PC-9 (cell line): ENCODE measurements at regions not wholly inside any gene's neighbourhood (a gene's known extent, or its start where the extent isn't known, plus 50 kb on each side); places are given as distances from the start of the nearest gene placed in this dataset.
A peak's percentile ranks its signal among the peaks of the same experiment; 100 is the strongest.
"Not testable (repeated sequence)": the region's sequence is repeated elsewhere in the genome, so short reads cannot be mapped to it uniquely, and the experiment has no call there.

ENCODE experiments used
- BruUV-seq: library from RNA; stranded (reverse); fragments of 400-500 nt; replicated peaks from 2 replicates; lab custom pipeline; 2021; lab: Mats Ljungman, UMichigan
- CTCF ChIA-PET: fragments of 300-600 bp; sonication (Branson Sonifier 250); formaldehyde crosslinking; loops from one replicate; lab custom pipeline; 2022; ENCODE audit warnings: antibody characterized with exemption; lab: Charles Lee
- POLR2A ChIA-PET: fragments of 300-600 bp; sonication (Branson Sonifier 250); formaldehyde crosslinking; loops from one replicate; lab custom pipeline; 2022; ENCODE audit warnings: antibody characterized with exemption; ENCODE audit not compliant: unreplicated experiment; lab: Charles Lee
- DNase-seq, 2 experiments: peaks; one replicate each; pipeline versions ENCODE4 v3.0.0 to v3.0.0-alpha.2; 2015 to 2022; ENCODE audit warnings: mixed read lengths in 1 of 2
- H2AFZ ChIP-seq: fragments of 200-600 bp; sonication (generic); 2 replicates; pipeline ENCODE4 v1.8.1; 2017; ENCODE audit warnings: antibody characterized with exemption
- H3F3A ChIP-seq: fragments of 200-600 bp; sonication (generic); 2 replicates; pipeline ENCODE4 v1.8.1; 2017; ENCODE audit warnings: antibody characterized with exemption, mild to moderate bottlenecking, low read depth; ENCODE audit not compliant: insufficient read depth
- H3K27ac ChIP-seq: fragments of 200-600 bp; sonication (generic); 2 replicates; pipeline ENCODE4 v1.6.1; 2016; ENCODE audit warnings: mixed run types
- H3K27me3 ChIP-seq: fragments of 200-600 bp; sonication (generic); 2 replicates; pipeline ENCODE4 v1.6.1; 2016; ENCODE audit warnings: low read depth, mixed run types; ENCODE audit not compliant: insufficient read depth
- H3K36me3 ChIP-seq: fragments of 200-600 bp; sonication (generic); 2 replicates; pipeline ENCODE4 v1.6.1; 2016; ENCODE audit warnings: low read depth, mixed run types
- H3K4me1 ChIP-seq: fragments of 200-600 bp; sonication (generic); replicated peaks from 2 replicates; pipeline ENCODE4 v1.6.1; 2016; ENCODE audit warnings: mixed run types; ENCODE audit not compliant: insufficient read depth
- H3K4me2 ChIP-seq: fragments of 200-600 bp; sonication (generic); 2 replicates; pipeline ENCODE4 v1.6.1; 2017; ENCODE audit warnings: mixed run types
- H3K4me3 ChIP-seq: fragments of 200-600 bp; sonication (generic); 2 replicates; pipeline ENCODE4 v1.6.1; 2016; ENCODE audit warnings: mixed run types
- H3K79me2 ChIP-seq: fragments of 200-600 bp; sonication (generic); 2 replicates; pipeline ENCODE4 v1.6.1; 2017; ENCODE audit warnings: low read depth, mixed run types
- H3K9me2 ChIP-seq: fragments of 200-600 bp; sonication (generic); 2 replicates; pipeline ENCODE4 v1.8.1; 2017; ENCODE audit warnings: mild to moderate bottlenecking; ENCODE audit not compliant: insufficient read depth
- H3K9me3 ChIP-seq: fragments of 200-600 bp; sonication (generic); 2 replicates; pipeline ENCODE4 v1.8.1; 2016; ENCODE audit warnings: low read depth; ENCODE audit not compliant: insufficient read depth
- H4K20me1 ChIP-seq: fragments of 200-600 bp; sonication (generic); 2 replicates; pipeline ENCODE4 v1.8.1; 2017; ENCODE audit not compliant: insufficient read depth
- EZH2 ChIP-seq: fragments of 200-600 bp; sonication (generic); IDR thresholded peaks from 2 replicates; pipeline ENCODE4 v1.8.0; 2017; ENCODE audit warnings: antibody characterized with exemption, low read depth
- intact Hi-C: fragments of 100-400 bp; cut with micrococcal nuclease; formaldehyde crosslinking; loops from one replicate; pipeline ENCODE4 v1.10.0; 2022; ENCODE audit not compliant: unreplicated experiment
- TF ChIP-seq, protein P1 (sequence below): fragments of 200-600 bp; sonication (generic); conservative IDR thresholded peaks from 2 replicates; pipeline ENCODE4 v1.6.1; 2017; ENCODE audit warnings: mixed run types, antibody characterized with exemption, mild to moderate bottlenecking, moderate library complexity

DNA sequence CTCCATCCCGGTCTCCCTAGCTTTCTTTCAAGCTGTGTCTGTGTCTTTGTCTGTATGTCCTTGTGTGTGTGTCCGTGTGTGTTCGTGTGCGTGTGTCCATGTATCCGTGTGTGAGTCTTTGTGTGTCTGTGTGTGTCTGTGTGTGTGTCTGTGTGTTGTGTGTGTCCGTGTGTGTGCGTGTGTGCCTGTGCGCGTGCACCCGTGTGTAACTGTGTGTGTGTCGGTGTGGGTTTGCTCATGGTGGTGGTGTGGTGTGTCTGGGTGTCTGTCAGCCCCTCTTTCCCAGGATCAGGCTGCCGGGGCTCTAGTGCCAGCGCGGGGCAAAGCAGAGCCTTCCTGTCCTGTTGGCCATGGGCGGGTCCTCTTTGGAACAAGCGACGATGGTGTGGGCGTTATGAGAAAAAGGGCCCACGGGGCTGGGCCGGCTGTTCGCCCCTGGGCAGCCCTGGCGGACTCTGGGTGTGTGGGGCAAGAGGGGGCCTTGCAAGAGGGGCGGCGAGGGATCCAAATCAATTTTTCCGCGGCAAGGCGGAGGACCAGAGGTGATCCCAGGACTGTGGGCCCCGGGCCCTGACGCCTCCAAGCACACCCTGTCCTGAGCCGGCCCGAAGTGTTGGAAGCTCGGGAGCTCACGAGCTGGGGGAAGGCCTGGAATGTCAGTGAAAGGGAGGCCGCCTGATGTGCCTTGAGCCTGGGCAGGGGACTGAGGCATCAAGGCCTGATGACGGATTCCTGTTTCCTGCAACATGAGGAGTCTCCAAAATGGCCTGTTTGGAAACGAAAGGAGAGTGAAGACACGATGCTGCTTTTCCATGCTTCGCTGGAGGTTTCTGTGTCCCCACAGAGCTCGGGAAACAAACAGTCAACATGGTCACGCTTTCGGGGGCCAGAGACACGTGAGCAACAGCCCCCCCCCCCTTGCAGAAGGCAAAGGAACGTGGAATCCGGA lies 3929.2 kb upstream of the OR11H1 start:
- BruUV-seq, result no TSS peak
- no peak overlapping the region for H3K4me3 ChIP-seq
- POLR2A ChIA-PET, result no interaction called here

DNA sequence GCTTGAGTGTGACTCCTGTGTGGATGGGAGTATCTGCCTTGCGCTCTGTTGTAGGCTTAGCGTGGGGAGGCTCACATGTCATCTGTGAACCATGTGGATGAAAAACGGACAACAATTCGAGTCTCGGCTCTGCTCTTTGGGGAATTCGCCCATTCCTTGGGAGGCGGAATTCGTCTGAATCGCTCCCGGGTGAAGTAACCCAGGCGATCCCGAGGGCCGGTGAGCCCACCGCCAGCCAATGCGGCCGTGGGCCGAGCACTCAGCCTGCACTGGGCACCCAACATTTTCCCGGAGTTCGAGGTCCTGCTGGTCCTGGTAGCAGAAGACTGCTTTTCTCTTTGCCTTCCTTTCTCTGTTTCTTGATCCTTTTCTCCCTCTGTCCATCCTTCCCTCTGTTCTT lies 3928.5 kb upstream of the OR11H1 start:
- H3K4me2 ChIP-seq, H4K20me1 ChIP-seq, H3K36me3 ChIP-seq, POLR2A ChIA-PET, DNase-seq, BruUV-seq, H2AFZ ChIP-seq, intact Hi-C loops, H3F3A ChIP-seq, H3K4me1 ChIP-seq, H3K9me2 ChIP-seq, CTCF ChIA-PET, H3K4me3 ChIP-seq, H3K9me3 ChIP-seq, H3K27ac ChIP-seq, H3K79me2 ChIP-seq: not testable (repeated sequence)
- H3K27me3 ChIP-seq, result peaks cover 24% of the 10 kb centered on the region; the same call in 1 of the 2 replicates

More for the DNA sequence above, 3929.2 kb upstream of the OR11H1 start:
- intact Hi-C loops, result no loop called here
- Histone ChIP-seq H3F3A (no peaks in the 10 kb centered on the region), H3K27me3 (peaks cover 24% of the 10 kb centered on the region; the same call in 1 of the 2 replicates), H3K9me3 (no peaks in the 10 kb centered on the region), H2AFZ (no peak overlapping the region), H3K36me3 (no peaks in the 10 kb centered on the region), H3K4me2 (no peak overlapping the region), H3K9me2 (no peaks in the 10 kb centered on the region), H3K4me1 (no peaks in the 10 kb centered on the region), H3K27ac (no peak overlapping the region), H4K20me1 (no peaks in the 10 kb centered on the region), H3K79me2 (no peaks in the 10 kb centered on the region)
- no peak for DNase-seq
- CTCF ChIA-PET, result no interaction called here
- TF ChIP-seq EZH2, result no peak
- TF ChIP-seq, protein P1, sequence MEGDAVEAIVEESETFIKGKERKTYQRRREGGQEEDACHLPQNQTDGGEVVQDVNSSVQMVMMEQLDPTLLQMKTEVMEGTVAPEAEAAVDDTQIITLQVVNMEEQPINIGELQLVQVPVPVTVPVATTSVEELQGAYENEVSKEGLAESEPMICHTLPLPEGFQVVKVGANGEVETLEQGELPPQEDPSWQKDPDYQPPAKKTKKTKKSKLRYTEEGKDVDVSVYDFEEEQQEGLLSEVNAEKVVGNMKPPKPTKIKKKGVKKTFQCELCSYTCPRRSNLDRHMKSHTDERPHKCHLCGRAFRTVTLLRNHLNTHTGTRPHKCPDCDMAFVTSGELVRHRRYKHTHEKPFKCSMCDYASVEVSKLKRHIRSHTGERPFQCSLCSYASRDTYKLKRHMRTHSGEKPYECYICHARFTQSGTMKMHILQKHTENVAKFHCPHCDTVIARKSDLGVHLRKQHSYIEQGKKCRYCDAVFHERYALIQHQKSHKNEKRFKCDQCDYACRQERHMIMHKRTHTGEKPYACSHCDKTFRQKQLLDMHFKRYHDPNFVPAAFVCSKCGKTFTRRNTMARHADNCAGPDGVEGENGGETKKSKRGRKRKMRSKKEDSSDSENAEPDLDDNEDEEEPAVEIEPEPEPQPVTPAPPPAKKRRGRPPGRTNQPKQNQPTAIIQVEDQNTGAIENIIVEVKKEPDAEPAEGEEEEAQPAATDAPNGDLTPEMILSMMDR, result no peak

DNA sequence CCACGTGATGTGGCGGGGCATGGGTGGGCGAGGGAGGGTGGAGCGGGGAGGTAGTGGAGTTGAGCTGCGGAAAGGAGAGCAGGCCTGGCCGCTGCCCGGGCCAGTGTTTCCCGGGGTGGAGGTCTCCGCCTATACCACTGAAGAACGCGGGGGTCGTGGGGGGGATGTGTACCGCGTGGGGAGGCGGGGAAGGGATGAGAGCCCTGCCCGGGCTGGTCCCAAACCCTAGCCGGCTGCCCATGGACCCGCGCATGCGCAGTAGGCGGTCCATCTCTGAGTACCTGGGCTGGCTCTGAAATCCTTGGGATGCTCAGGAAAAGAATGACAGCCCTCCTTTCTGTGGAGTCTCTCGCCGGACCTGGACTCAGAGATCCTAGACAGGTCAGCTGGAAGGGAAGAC lies 3927.8 kb upstream of the OR11H1 start:
- H3K9me3 ChIP-seq, H2AFZ ChIP-seq, H3K4me1 ChIP-seq, H3K4me2 ChIP-seq, CTCF ChIA-PET, H3F3A ChIP-seq, DNase-seq, H3K9me2 ChIP-seq, POLR2A ChIA-PET, H3K4me3 ChIP-seq, H3K79me2 ChIP-seq, H3K36me3 ChIP-seq, H3K27ac ChIP-seq, intact Hi-C loops, BruUV-seq, H4K20me1 ChIP-seq: not testable (repeated sequence)
- H3K27me3 ChIP-seq, result peaks cover 21% of the 10 kb centered on the region; the same call in 1 of the 2 replicates

GRCh38 chr22:11600896-11601890 lies 3926.8 kb upstream of the OR11H1 start:
- BruUV-seq, H2AFZ ChIP-seq, H4K20me1 ChIP-seq, H3K4me2 ChIP-seq, CTCF ChIA-PET, H3K9me2 ChIP-seq, DNase-seq, H3K4me1 ChIP-seq, H3K4me3 ChIP-seq, H3F3A ChIP-seq, POLR2A ChIA-PET, intact Hi-C loops, H3K36me3 ChIP-seq, H3K9me3 ChIP-seq, H3K79me2 ChIP-seq, H3K27ac ChIP-seq: not testable (repeated sequence)
- peaks cover 24% of the 10 kb centered on the region; the same call in 1 of the 2 replicates for H3K27me3 ChIP-seq

DNA sequence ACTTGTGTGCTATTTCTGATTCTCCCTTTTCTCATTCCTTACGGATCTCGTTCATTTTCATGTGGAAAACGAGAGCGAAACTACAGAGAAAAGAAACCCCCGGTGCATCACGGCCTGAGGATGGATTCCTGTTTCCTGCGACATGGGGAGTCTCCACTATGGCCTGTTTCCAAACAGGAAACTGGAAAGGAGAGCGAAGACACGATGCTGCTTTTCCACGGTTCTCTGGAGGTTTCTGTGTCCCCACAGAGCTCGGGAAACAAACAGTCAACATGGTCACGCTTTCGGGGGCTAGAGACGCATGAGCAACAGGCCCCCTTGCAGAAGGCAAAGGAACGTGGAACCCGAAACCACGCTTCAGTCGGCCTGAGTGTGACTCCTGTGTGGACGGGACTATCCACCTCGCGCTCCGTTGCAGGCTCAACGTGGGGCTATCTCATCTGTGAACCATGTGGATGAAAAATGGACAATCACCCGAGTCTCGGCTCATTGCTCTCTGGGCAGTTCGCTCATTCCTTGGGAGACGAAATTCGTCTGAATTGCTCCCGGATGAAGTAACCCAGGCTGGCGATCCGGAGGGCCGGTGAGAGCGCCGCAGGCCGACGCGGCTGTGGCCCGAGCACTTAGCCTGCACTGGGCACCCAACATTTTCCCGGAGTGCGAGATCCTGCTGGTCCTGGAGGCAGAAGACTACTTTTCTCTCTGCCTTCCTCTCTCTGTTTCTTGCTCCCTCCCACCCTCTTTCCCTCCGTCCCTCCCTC lies 3923.2 kb upstream of the OR11H1 start:
- H3K4me2 ChIP-seq, result 0 out of 2 replicates have a peak overlapping the region, but pooled peaks have one; percentile 7
- H4K20me1 ChIP-seq, POLR2A ChIA-PET, intact Hi-C loops, H3K36me3 ChIP-seq, BruUV-seq, H3F3A ChIP-seq, DNase-seq, H3K27ac ChIP-seq, H3K9me2 ChIP-seq, H3K4me1 ChIP-seq, H3K9me3 ChIP-seq, H3K79me2 ChIP-seq, CTCF ChIA-PET, H2AFZ ChIP-seq, H3K4me3 ChIP-seq: not testable (repeated sequence)
- H3K27me3 ChIP-seq, result peaks cover 20% of the 10 kb centered on the region
